GM21381 (cell line): ENCODE measurements at regions not wholly inside any gene's neighbourhood (a gene's known extent, or its start where the extent isn't known, plus 50 kb on each side); places are given as distances from the start of the nearest gene placed in this dataset.
"Not testable (repeated sequence)": the region's sequence is repeated elsewhere in the genome, so short reads cannot be mapped to it uniquely, and the experiment has no call there.

Experiments used
- ATAC-seq: cut with Tn5 transposase; IDR thresholded peaks from one replicate; pipeline ENCODE4 v1.9.1; 2021; ENCODE audit warnings: mild to moderate bottlenecking, moderate library complexity; ENCODE audit not compliant: unreplicated experiment

DNA sequence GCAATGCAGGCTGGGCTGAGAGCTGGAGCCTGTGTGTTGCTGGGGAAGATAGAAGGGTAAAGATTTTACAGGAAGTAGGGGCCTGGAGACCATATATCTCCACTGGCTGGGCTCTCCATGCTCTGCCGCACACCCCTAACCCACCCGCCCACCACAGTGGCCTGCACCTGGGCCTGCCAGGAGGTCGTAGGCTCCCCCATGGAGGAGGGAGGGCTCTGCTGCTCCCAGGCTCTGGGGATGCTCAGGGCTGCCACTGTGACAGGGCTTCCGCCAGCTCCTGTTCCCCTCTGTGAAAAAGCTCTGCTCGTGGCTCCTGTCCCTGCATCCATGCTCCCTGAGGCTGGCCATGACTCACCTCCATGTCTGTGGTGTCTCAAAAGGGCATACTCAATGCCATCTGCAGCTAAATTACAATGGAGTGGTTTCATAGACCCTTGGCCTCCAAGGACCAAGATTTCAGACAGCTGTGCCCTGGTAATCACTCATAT is 106.0 kb downstream of the CXCL12 start:
- no peak for ATAC-seq

- ATAC-seq, result not testable (repeated sequence)
These were observed 116.4 kb downstream of the CXCL12 start for GRCh38 chr10:44268435-44268948.

GRCh38 chr10:44267007-44267406 is 117.9 kb downstream of the CXCL12 start:
- ATAC-seq, result no peak

DNA sequence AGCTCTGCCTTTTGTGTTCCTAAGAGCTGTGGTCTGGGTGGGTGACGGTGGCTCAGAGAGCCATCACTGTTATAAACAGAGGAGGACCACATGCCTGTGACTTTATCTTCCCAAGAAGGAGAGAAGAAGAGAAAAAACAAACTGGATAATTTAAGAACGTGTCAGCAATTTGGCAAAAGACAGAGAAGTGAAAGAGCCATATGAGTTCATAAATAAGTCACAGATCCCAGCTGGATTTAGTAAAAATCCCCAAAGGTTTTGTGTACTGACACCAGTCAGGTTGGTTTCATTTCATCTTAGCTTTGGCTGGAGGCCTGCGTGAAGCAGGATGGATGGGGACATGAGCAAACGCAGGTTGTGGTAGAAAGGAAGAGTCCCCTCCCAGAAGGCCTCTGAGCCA is 120.7 kb downstream of the CXCL12 start:
- no peak for ATAC-seq

- no peak for ATAC-seq
These were observed 121.1 kb downstream of the CXCL12 start for GRCh38 chr10:44263771-44264170.

DNA sequence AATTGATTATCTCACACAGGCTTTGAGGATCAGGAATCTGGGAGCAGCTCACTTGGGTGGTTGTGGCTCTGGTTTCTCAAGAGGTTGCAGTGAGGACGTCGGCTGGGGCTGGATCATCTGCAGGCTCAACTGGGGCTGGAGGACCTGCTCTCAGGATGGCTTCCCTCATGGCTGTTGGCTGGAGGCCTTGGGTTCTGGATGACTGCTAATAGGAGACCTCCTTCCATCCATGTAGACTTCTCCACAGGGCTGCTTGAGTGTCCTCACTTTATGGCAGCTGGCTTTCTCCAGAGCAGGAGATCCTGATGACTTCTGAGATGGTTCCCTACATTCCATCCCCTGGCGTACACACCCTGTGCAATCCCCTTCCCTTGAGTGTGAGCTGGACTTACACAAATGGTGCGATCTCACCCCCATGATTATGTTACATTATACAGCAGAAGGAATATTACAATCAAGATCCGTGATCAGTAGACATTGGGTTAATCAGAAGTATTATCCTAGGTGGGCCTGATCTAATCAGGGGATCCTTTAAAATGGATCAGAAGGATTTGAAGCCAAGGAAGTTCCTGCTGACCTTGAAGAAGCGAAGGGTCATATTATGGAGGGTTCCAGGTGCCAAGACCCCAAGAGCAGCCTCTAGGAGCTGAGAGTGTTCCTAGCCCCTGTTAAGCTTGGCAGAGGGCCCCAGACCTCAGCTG is 122.2 kb downstream of the CXCL12 start:
- ATAC-seq, result no peak

DNA sequence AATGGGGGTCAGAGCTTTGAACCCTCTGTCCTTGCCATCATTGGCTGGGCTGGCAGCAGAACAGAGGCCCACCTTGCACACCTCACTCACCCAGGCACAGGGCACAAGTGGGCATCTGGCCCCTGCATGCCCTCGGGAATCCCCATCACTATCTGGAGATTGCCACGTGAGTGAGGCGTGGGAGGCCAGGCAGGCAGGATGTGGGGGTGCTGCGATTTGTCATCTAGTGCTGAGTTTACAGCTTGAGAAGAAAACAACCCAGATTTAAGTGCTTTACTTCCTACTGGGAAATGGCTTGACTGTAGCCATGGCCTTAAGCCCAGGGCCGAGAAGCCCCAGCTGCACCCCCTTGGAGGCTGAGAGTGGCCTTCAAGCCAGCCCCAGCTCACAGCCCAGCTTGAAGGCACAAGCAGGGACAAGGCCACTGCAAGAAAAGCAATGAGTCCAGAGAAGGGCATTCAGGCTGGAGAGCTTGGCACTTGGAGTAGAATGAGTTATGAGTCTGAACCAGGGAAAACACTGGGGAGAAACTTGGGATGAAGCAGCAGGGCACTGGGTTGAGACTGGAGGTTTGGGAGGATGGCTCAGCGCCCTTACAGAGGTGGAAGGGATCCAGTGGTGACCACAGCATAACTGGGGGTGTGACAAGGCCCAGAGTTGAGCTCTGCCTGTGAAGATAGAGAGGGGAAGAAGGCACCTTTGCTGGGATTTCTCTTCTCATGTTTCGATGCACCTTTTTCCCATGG is 123.0 kb downstream of the CXCL12 start:
- ATAC-seq, result no peak

DNA sequence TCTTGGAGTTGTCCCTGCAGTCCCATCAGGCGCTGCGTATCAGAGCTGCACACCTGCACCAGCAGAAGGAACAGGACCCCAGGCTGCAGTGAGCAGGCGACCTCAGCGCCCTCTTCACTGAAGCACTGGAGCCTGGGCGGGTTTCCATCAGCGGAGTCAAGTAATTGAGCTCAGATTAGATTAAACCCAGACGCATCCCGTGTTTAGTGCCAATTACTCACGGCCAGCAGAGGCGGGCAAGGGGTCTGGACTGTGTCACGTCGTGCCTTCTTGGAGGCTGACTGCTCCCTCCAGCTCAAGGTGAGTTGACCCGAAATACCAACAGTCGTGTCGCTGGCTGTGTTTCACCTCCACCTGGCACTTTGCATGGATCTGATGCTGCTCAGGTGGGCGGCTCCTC is 123.6 kb downstream of the CXCL12 start:
- ATAC-seq, result no peak

DNA sequence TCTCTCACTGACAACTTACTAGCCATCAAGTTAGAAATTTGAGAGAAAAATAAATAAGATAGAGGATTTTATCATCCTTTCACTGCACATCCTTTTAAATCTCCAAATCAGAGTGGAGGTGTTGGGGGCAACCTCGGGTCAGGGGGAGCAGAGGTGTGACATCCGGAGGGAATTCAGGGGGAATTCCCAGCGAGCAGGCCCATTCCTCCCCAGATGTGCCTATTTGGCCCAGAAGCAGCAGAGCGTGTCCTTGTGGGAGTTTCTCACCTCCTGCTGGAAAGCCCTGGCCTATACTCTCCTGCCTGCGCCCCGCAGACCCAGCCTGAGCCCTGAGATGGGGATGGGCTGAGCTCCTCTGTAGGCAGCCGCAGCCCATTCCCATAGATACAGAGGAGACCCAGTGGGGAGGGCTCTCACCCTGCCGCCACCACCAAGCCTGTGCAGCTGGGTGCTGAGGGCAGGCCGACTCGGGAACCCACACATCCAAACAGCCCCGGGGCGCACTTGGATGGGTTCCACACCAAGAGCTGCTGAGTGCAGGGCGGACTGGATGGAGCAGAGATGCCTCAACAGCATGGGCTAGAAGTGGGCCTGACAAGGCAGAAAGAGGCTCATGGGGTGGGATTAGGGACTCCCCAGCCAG is 124.5 kb downstream of the CXCL12 start:
- no peak for ATAC-seq

DNA sequence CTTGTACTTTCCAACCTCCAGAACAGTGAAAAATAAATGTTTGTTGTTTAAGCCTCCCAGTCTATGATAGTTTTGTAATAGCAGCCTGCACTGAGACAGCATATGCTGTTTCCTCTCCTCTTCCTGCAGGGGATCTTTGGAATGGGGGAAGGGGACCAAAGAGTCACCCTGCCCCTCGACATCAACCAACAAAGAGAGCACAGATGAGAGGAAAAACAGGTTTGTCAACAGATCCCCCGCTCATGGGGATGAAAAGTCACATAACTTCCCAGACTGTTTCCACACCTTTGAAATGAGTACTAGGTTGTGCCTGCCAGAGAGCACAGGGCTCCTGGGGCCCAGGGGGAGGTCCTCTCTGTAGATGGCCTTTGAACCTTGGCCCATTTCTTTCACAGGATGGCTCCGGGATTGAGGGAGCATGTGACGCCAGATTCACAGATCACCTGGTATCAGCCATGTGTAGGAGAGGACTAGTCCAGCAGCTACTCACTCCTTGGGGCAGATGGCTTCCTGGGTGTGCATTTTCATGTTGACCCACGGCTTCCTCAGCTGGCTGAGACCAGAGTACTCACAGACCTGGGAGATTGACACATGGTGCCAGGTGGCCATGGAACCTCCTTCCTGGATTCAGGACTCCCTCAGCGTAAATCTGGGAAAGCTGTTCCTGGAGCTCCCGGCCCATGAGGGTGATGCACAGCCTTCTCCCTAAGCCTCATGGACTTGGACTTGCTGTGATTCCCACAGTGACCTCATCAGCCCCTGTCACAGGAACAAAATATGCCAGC is 125.6 kb downstream of the CXCL12 start:
- ATAC-seq, result no peak

DNA sequence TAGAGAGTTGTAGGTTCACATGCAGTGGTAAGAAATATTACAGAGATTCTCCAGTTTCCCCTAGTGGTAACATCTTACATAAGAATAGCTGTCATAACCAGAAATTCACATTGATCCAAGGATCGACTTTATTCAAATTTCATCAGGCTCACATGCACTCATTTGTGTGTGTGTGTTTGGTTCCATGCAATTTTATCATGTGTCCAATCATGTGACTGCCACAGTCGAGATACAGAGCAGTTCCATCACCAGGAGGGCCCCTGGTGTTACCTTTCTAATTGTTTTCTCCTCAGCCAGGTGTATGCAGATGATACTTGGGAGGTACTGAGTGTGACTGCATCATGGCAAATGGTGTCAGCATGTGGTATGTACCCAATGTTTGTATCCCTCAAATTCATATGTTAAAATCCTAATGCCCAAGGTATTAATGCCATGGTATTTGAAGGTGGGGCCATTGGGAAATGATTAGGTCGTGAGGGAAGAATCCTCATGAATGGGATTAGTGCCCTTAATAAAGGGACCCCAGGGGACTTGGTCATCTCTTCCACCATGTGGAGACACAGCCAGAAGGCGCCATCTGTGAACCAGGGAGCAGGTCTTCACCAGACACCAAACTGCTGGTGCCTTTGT is 126.3 kb downstream of the CXCL12 start:
- no peak for ATAC-seq

- no peak for ATAC-seq
These were observed 126.9 kb downstream of the CXCL12 start for GRCh38 chr10:44258019-44258418.

DNA sequence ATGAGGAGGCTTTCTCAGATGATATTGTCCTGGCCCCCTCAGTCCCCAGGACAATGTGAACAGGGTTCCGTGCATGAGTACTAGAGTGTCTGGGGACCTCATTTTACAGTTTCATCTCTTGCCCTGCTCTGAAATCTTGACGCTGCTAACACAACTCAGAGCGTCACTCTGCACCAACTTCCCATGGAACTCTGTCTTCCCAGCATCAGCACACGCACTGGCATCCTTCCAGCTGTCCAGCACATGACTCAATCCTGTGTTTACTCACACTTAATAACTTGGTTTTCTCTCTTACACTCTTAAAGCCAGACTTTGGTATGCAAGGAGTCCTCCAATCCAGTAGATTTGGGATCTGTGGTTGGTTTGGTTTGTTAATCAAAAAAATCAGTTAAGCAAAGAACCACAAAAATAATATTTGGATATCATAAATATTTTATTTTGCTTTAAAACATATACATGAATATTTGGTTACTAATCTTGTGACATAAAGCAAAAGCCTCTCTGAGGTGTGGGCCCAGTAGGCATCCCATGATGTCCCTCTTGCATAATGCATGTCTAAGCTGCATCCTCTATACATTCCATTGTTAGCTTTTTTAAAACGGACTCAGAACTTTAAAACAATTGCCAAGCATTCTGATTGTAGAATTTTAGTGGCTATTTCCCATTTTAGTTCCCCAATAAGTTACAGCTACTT is 131.0 kb downstream of the CXCL12 start:
- ATAC-seq, result no peak

DNA sequence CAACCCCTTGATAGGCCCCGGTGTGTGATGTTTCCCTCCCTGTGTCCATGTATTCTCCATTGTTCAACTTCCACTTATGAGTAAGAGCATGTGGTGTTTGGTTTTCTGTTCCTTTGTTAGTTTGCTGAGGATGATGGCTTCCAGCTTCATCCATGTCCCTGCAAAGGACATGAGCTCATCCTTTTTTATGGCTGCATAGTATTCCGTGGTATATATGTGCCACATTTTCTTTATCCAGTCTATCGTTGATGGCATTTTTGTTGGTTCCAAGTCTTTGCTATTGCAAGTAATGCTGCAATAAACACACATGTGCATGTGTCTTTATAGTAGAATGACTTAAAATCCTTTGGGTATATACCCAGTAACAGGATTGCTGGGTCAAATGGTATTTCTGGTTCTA is 132.3 kb downstream of the CXCL12 start:
- not testable (repeated sequence) for ATAC-seq

DNA sequence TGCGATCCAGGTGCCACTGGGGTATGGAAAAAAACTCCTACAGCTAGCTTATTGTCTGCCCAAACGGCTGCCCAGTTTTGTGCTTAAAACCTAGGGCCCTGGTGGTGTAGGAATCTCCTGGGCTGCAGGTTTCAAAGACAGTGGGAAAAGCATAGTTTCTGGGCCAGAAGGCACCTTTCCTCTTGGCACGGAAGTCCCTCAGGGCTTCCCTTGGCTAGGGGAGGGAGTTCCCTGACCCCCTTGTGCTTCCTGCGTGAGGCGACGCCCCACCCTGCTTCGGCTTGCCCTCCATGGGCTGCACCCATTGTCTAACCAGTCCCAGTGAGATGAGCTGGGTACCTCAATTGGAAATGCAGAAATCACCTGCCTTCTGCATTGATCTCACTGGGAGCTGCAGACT is 135.0 kb downstream of the CXCL12 start:
- not testable (repeated sequence) for ATAC-seq

DNA sequence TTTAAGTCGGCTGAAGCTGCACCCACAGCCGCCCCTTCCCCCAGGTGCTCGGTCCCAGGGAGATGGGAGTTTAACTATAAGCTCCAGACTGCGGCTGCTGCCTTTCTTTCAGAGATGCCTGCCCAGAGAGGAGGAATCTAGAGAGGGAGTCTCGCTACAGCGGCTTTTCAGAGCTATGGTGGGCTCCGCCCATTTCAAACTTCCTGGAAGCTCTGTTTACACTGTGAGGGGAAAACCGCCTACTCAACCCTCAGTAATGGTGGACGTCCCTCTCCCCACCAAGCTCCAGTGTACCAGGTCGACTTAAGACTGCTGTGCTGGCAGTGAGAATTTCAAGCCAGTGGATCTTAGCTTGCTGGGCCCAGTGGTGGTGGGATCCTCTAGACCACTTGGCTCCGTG is 135.4 kb downstream of the CXCL12 start:
- no peak for ATAC-seq

DNA sequence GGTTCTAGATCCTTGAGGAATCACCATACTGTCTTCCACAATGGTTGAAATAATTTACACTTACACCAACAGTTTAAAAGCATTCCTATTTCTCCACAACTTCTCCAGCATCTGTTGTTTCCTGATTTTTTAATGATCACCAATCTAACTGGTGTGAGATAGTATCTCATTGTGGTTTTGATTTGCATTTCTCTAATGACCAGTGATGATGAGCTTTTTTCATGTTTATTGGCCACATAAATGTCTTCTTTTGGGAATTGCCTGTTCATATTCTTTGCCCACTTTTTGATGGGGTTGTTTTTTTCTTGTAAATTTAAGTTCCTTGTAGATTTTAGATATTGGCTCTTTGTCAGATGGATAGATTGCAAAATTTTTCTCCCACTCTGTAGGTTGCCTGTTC is 138.2 kb downstream of the CXCL12 start:
- not testable (repeated sequence) for ATAC-seq

- ATAC-seq, result not testable (repeated sequence)
These were observed 138.6 kb downstream of the CXCL12 start for GRCh38 chr10:44246287-44246686.

DNA sequence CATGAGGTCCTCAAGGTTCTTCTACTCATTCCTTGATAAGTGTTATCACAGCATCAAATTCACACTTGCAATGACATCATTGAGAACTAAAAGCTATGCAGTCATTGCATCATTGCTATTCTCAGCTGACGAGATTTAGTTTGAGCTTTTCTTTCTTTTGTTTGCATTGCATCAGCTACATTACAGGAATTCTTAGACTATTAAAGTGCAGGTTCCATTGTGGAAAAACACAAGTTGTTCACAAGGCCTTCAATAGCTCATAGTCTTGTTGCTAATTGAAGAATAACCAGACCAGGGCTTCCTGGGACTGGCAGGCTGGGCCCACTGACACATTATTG is 139.3 kb downstream of the CXCL12 start:
- ATAC-seq, result no peak
